ENCODE measurements at regions not wholly inside any gene's neighbourhood (a gene's known extent, or its start where the extent isn't known, plus 50 kb on each side); places are given as distances from the start of the nearest gene placed in this dataset.
A peak's percentile ranks its signal among the peaks of the same experiment; 100 is the strongest.

DNA sequence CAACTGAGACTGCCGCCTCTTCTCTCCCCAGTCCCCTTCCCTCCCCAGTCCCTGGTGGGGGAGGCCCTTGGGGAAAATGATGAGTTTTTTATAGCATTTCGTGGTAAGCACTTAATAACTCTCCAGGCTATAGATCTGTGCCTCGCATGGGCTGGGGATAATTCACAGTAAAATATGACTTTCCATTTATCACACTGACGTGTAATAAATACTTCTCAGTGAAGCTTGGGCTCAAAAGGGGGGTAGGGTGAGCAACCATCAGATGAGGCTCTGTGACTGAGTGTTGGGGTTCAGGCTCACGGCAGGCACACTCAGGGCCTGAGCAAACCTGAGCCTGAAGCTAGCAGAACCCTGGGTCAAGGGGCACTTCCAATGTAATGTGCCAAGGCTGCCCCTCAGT lies 101.6 kb downstream of the CCT6B start:
- H3K27me3 ChIP-seq (ENCODE audit: control insufficient read depth in 2 of 2, insufficient read depth in 2 of 2, low read length in 2 of 2), result no peaks in the 10 kb centered on the region
- no peaks in the 10 kb centered on the region for H3K4me1 ChIP-seq (ENCODE audit: control insufficient read depth in 1 of 2, insufficient read depth in 2 of 2, low read length in 2 of 2)
- no peak overlapping the region for H3K4me3 ChIP-seq (replicated peaks in 1 of 3; ENCODE audit: low read depth in 2 of 3, low read length in 3 of 3)
- peaks cover 3 to 6% (median 4%) of the 10 kb centered on the region in 3 donors for H3K27me3 Mint-ChIP-seq (ENCODE audit: low read depth in 3 of 3)
- no peaks in the 10 kb centered on the region for H3K4me1 Mint-ChIP-seq
- no peak for DNase-seq
- intact Hi-C loops (cut with micrococcal nuclease), result no loop called here
- H3K36me3 ChIP-seq (replicated peaks in 1 of 2; ENCODE audit: control insufficient read depth in 1 of 2, insufficient read depth in 2 of 2, low read length in 2 of 2), result no peaks in the 10 kb centered on the region
- H3K27ac Mint-ChIP-seq, result no peak overlapping the region
- no peak overlapping the region for H3K4me3 Mint-ChIP-seq
- no peak overlapping the region for H2AFZ ChIP-seq (ENCODE audit: insufficient read depth, low read depth, low read length, poor library complexity, severe bottlenecking)
- no peaks in the 10 kb centered on the region for H3K9me3 ChIP-seq (replicated peaks in 1 of 2; ENCODE audit: control insufficient read depth in 1 of 2, insufficient read depth in 1 of 2, low read length in 2 of 2)
- H3K9me3 Mint-ChIP-seq, result no peaks in the 10 kb centered on the region
- H3K27ac ChIP-seq (ENCODE audit: low read depth in 1 of 2, low read length in 2 of 2), result no peak overlapping the region
- no peak overlapping the region for H3K4me2 ChIP-seq (replicated peaks; ENCODE audit: extremely low read depth, low read length, poor library complexity, severe bottlenecking)
- no peak overlapping the region for H3K9ac ChIP-seq (ENCODE audit: insufficient read depth, low read length, poor library complexity, severe bottlenecking)
- TF ChIP-seq, protein P1, sequence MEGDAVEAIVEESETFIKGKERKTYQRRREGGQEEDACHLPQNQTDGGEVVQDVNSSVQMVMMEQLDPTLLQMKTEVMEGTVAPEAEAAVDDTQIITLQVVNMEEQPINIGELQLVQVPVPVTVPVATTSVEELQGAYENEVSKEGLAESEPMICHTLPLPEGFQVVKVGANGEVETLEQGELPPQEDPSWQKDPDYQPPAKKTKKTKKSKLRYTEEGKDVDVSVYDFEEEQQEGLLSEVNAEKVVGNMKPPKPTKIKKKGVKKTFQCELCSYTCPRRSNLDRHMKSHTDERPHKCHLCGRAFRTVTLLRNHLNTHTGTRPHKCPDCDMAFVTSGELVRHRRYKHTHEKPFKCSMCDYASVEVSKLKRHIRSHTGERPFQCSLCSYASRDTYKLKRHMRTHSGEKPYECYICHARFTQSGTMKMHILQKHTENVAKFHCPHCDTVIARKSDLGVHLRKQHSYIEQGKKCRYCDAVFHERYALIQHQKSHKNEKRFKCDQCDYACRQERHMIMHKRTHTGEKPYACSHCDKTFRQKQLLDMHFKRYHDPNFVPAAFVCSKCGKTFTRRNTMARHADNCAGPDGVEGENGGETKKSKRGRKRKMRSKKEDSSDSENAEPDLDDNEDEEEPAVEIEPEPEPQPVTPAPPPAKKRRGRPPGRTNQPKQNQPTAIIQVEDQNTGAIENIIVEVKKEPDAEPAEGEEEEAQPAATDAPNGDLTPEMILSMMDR (IDR thresholded peaks at IDR 0.05), result no peak
- no peaks in the 10 kb centered on the region for H4K20me1 ChIP-seq (ENCODE audit: insufficient read depth, low read length)
- H3K79me2 ChIP-seq (ENCODE audit: insufficient read depth, low read length), result no peaks in the 10 kb centered on the region
- no peaks in the 10 kb centered on the region for H3K36me3 Mint-ChIP-seq
- WGBS (ENCODE audit: insufficient coverage), result 58% methylated on average over 2 of the region's 5 CpGs

DNA sequence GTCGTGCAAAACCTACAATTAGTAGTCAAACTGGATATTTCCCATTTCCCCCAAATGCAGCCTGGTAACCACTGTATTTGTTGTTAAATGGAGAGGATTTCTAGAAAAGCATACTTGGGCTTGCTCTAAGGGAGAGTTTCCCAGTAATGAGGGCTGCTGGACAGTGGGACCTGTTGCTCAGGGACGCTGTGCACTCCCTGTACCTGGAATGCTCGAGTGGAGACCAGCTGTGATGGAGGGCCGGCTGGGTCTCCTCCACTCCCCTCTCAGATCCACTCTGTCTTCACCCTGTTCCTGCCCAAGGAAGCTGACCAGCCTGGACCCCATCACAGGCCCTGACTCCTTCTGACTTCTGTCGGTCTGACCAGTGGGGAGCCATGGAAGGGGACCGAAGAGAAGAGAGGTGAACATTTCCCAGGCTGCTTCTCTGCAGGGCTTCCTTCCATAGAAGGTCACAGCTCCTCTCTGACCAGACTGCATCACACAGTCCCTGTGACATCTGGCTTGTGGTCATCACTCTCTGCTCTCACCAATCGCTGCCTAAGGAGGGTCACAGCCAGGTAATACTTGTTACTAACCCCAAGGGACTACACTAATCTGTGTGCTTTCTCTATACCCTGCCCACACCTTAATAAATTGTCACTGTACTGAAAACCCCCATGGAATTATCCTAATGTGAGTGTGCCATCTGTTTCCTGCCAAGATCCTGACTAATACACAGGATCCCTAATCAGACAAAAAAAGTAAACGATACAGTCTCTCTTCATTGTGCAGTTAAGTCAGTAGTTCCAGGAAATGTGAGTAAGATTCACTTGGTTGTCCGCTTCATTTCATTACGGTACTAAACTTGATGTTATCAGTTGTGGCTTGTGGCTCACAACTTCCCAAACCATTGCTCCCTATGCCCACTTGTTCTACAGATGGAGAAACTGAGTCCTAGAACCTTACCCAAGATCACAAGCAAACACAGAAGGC lies 102.4 kb downstream of the CCT6B start:
- Histone ChIP-seq H2AFZ (ENCODE audit: insufficient read depth, low read depth, low read length, poor library complexity, severe bottlenecking) (no peak overlapping the region), H3K9me3 (replicated peaks in 1 of 2; ENCODE audit: control insufficient read depth in 1 of 2, insufficient read depth in 1 of 2, low read length in 2 of 2) (no peaks in the 10 kb centered on the region), H3K4me1 (ENCODE audit: control insufficient read depth in 1 of 2, insufficient read depth in 2 of 2, low read length in 2 of 2) (no peaks in the 10 kb centered on the region), H4K20me1 (ENCODE audit: insufficient read depth, low read length) (no peaks in the 10 kb centered on the region), H3K27me3 (ENCODE audit: control insufficient read depth in 2 of 2, insufficient read depth in 2 of 2, low read length in 2 of 2) (no peaks in the 10 kb centered on the region), H3K4me3 (replicated peaks in 1 of 3; ENCODE audit: low read depth in 2 of 3, low read length in 3 of 3) (no peak overlapping the region), H3K4me2 (replicated peaks; ENCODE audit: extremely low read depth, low read length, poor library complexity, severe bottlenecking) (no peak overlapping the region), H3K79me2 (ENCODE audit: insufficient read depth, low read length) (no peaks in the 10 kb centered on the region), H3K9ac (ENCODE audit: insufficient read depth, low read length, poor library complexity, severe bottlenecking) (no peak overlapping the region), H3K27ac (ENCODE audit: low read depth in 1 of 2, low read length in 2 of 2) (no peak overlapping the region), H3K36me3 (replicated peaks in 1 of 2; ENCODE audit: control insufficient read depth in 1 of 2, insufficient read depth in 2 of 2, low read length in 2 of 2) (no peaks in the 10 kb centered on the region)
- TF ChIP-seq, protein P1 (IDR thresholded peaks at IDR 0.05), result no peak
- Mint-ChIP-seq H3K27me3 (ENCODE audit: low read depth in 3 of 3) (peaks cover 3 to 5% (median 4%) of the 10 kb centered on the region in 3 donors), H3K9me3 (no peaks in the 10 kb centered on the region), H3K36me3 (no peaks in the 10 kb centered on the region), H3K27ac (no peak overlapping the region), H3K4me1 (no peaks in the 10 kb centered on the region), H3K4me3 (peak overlapping the region in 1 of 2 donors; percentile 36)
- intact Hi-C loops (cut with micrococcal nuclease), result no loop called here
- WGBS (ENCODE audit: insufficient coverage), result 82% methylated on average over 3 of the region's 10 CpGs
- DNase-seq, result no peak
